Spinal cord (tissue), 9 donors: ENCODE measurements at regions not wholly inside any gene's neighbourhood (a gene's known extent, or its start where the extent isn't known, plus 50 kb on each side); places are given as distances from the start of the nearest gene placed in this dataset.
A peak's percentile ranks its signal among the peaks of the same experiment; 100 is the strongest.

Source experiments
- DNase-seq, 6 donors: peaks; one replicate each; pipeline versions ENCODE4 v3.0.0 to v3.0.0-alpha.2; 2013 to 2015; ENCODE audit warnings: low spot score in 6 of 6, low read depth in 4 of 6
- H3K27ac ChIP-seq: one replicate; pipeline ENCODE4 v1.5.1; 2013; ENCODE audit warnings: low read depth, low read length, control low read depth
- H3K27me3 ChIP-seq: one replicate; pipeline ENCODE4 v1.6.1; 2013; ENCODE audit warnings: low read length; ENCODE audit not compliant: control insufficient read depth, insufficient read depth
- H3K36me3 ChIP-seq: one replicate; pipeline ENCODE4 v1.6.1; 2013; ENCODE audit warnings: low read length; ENCODE audit not compliant: control insufficient read depth, insufficient read depth
- H3K4me1 ChIP-seq: one replicate; pipeline ENCODE4 v1.6.1; 2013; ENCODE audit warnings: low read length; ENCODE audit not compliant: control insufficient read depth, insufficient read depth
- H3K4me3 ChIP-seq: one replicate; pipeline ENCODE4 v1.5.1; 2013; ENCODE audit warnings: low read depth, low read length, control low read depth
- H3K9me3 ChIP-seq: one replicate; pipeline ENCODE4 v1.6.1; 2013; ENCODE audit warnings: low read length; ENCODE audit not compliant: control insufficient read depth, insufficient read depth
- WGBS: methylation state at CpG from one replicate; pipeline ENCODE4 v1.1.5; 2013; ENCODE audit warnings: missing lambda C conversion rate; ENCODE audit not compliant: insufficient coverage; 5-methylcytosine and 5-hydroxymethylcytosine counted together
- donor health status: healthy.

GRCh38 chr3:7847021-7847420, 654.6 kb upstream of the LMCD1 start:
- no peaks in the 10 kb centered on the region for H3K27me3 ChIP-seq
- WGBS = no CpG with 5 or more reads among the region's 2 CpGs
- H3K4me3 ChIP-seq = no peak overlapping the region
- no peaks in the 10 kb centered on the region for H3K36me3 ChIP-seq
- DNase-seq = no peak
- H3K9me3 ChIP-seq = no peaks in the 10 kb centered on the region
- H3K4me1 ChIP-seq = no peaks in the 10 kb centered on the region
- no peak overlapping the region for H3K27ac ChIP-seq

DNA sequence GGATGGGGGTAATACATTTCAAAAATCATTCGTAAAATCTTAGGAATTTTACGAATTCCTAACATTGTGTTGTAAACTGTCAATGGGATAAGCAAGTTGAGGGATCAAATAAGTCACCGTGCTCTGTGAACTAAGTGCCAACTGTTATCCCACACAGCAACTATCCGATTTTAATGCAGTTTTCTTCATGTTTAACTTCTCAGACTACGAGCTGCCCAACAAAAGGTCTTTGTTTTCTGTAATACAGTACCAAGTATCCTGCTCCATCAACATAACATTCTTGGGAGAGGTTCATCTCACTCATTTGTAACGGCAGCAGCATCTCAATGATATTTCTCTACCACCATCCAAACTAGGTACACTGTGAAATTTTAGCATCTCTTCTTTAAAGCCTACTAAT, 654.1 kb upstream of the LMCD1 start:
- WGBS = 64% methylated on average over 1 of the region's 6 CpGs
- Histone ChIP-seq H3K27ac (no peak overlapping the region), H3K9me3 (no peaks in the 10 kb centered on the region), H3K27me3 (no peaks in the 10 kb centered on the region), H3K4me3 (no peak overlapping the region), H3K36me3 (no peaks in the 10 kb centered on the region), H3K4me1 (no peaks in the 10 kb centered on the region)
- DNase-seq = no peak

DNA sequence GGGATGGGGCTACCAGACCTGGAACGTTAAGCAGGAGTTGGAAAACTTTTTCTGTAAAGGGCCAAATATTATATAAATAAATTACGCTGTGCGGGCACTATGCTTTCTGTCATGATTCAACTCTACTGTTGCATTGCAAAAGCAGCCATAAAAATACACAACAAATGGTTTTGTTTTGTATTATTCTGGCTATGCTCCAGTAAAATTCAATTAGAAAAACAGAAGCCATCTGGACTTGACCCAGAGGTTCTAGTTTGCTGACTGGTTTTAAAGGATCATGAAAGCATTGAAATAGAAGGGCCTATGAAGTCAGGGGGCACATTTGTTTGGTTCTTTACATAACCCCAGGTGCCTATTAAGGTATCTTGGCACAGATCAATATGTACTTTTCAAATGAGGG, 647.4 kb upstream of the LMCD1 start:
- Histone ChIP-seq H3K27me3 (no peaks in the 10 kb centered on the region), H3K9me3 (no peaks in the 10 kb centered on the region), H3K4me1 (no peaks in the 10 kb centered on the region), H3K4me3 (no peak overlapping the region), H3K36me3 (no peaks in the 10 kb centered on the region), H3K27ac (no peak overlapping the region)
- no peak for DNase-seq
- no CpG with 5 or more reads among the region's 3 CpGs for WGBS

GRCh38 chr3:7854721-7855120, 646.9 kb upstream of the LMCD1 start:
- no peak for DNase-seq

GRCh38 chr3:7865611-7866010, 636.0 kb upstream of the LMCD1 start:
- no peaks in the 10 kb centered on the region for H3K4me1 ChIP-seq
- H3K27ac ChIP-seq = no peak overlapping the region
- no peaks in the 10 kb centered on the region for H3K36me3 ChIP-seq
- H3K9me3 ChIP-seq = no peaks in the 10 kb centered on the region
- no peaks in the 10 kb centered on the region for H3K27me3 ChIP-seq
- H3K4me3 ChIP-seq = no peak overlapping the region
- WGBS = no CpG with 5 or more reads among the region's 4 CpGs
- DNase-seq = no peak

More at GRCh38 chr3:7854721-7855120, 646.9 kb upstream of the LMCD1 start:
- WGBS = 98% methylated on average over 5 of the region's 5 CpGs
- no peaks in the 10 kb centered on the region for H3K27me3 ChIP-seq
- H3K4me1 ChIP-seq = no peaks in the 10 kb centered on the region
- no peaks in the 10 kb centered on the region for H3K36me3 ChIP-seq
- no peak overlapping the region for H3K4me3 ChIP-seq
- H3K27ac ChIP-seq = no peak overlapping the region
- H3K9me3 ChIP-seq = no peaks in the 10 kb centered on the region

- H3K4me3 ChIP-seq = no peak overlapping the region
- no peak for DNase-seq
- H3K27me3 ChIP-seq = no peaks in the 10 kb centered on the region
- H3K9me3 ChIP-seq = no peaks in the 10 kb centered on the region
- no CpG with 5 or more reads among the region's 5 CpGs for WGBS
- no peaks in the 10 kb centered on the region for H3K36me3 ChIP-seq
- H3K4me1 ChIP-seq = no peaks in the 10 kb centered on the region
- no peak overlapping the region for H3K27ac ChIP-seq
Observed at GRCh38 chr3:7867587-7867986, 634.0 kb upstream of the LMCD1 start.

- no CpG with 5 or more reads among the region's 1 CpG for WGBS
- DNase-seq = peak in 2 of 6 donors; percentile 28 to 52
Observed at GRCh38 chr3:7871003-7871560, 630.5 kb upstream of the LMCD1 start.

DNA sequence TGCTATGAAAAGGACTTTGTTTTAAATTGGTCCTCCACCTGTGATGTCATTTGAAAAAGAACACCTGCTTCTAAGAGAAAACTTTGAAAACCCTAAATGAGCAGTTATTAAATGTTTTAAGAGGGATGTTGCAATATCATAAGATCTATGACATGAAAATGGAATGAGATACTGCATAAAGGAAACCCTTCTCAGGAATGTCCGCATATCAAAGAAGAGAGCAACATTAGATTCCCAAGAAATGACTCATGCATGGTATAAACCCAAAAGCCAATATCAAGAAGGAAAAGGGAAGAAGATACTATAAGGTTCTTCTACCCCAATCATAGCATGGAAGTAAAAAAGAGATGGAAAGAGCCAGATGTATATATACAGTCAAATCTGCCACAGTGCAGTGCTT, 627.5 kb upstream of the LMCD1 start:
- DNase-seq = no peak
- no peak overlapping the region for H3K4me3 ChIP-seq
- WGBS = no CpG with 5 or more reads among the region's 1 CpG
- no peak overlapping the region for H3K27ac ChIP-seq
- H3K9me3 ChIP-seq = no peaks in the 10 kb centered on the region
- no peaks in the 10 kb centered on the region for H3K27me3 ChIP-seq
- H3K4me1 ChIP-seq = no peaks in the 10 kb centered on the region
- no peaks in the 10 kb centered on the region for H3K36me3 ChIP-seq

More at GRCh38 chr3:7871003-7871560, 630.5 kb upstream of the LMCD1 start:
- Histone ChIP-seq H3K4me1 (no peaks in the 10 kb centered on the region), H3K4me3 (no peak overlapping the region), H3K9me3 (no peaks in the 10 kb centered on the region), H3K27ac (no peak overlapping the region), H3K36me3 (no peaks in the 10 kb centered on the region), H3K27me3 (no peaks in the 10 kb centered on the region)

GRCh38 chr3:7875925-7876324, 625.7 kb upstream of the LMCD1 start:
- Histone ChIP-seq H3K27me3 (no peaks in the 10 kb centered on the region), H3K4me1 (no peaks in the 10 kb centered on the region), H3K36me3 (no peaks in the 10 kb centered on the region), H3K4me3 (no peak overlapping the region), H3K27ac (no peak overlapping the region), H3K9me3 (peaks cover 1% of the 10 kb centered on the region)
- peak in 1 of 6 donors; percentile 40 for DNase-seq

DNA sequence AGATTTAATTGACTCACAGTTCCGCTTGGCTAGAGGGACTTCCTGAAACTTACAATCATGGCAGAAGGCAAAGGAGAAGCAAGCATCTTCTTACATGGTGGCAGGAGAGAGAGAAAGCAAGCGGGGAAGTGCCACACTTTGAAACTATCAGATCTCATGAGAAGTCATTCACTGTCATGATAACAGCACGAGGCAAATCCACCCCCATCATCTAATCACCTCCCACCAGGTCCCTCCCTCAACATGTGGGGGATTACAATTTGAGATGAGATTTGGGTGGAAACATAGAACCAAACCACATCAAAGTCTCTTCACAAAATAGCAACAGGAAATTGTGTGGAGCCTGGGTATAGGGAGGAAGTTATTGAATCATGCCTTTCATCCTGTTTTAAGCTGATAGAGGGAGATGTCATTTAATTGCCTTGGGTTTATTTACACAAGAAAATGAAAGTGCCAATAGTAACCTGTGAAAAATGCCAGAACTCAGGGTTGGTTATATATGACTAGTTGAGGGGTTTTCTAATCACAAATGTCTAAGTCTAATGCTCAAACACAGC, 624.8 kb upstream of the LMCD1 start:
- Histone ChIP-seq H3K9me3 (peaks cover 1% of the 10 kb centered on the region), H3K4me1 (no peaks in the 10 kb centered on the region), H3K4me3 (no peak overlapping the region), H3K27ac (no peak overlapping the region), H3K27me3 (no peaks in the 10 kb centered on the region), H3K36me3 (no peaks in the 10 kb centered on the region)
- DNase-seq = no peak
- 63% methylated on average over 1 of the region's 3 CpGs for WGBS
